ENCODE measurements at regions not wholly inside any gene's neighbourhood (a gene's known extent, or its start where the extent isn't known, plus 50 kb on each side); places are given as distances from the start of the nearest gene placed in this dataset.

DNA sequence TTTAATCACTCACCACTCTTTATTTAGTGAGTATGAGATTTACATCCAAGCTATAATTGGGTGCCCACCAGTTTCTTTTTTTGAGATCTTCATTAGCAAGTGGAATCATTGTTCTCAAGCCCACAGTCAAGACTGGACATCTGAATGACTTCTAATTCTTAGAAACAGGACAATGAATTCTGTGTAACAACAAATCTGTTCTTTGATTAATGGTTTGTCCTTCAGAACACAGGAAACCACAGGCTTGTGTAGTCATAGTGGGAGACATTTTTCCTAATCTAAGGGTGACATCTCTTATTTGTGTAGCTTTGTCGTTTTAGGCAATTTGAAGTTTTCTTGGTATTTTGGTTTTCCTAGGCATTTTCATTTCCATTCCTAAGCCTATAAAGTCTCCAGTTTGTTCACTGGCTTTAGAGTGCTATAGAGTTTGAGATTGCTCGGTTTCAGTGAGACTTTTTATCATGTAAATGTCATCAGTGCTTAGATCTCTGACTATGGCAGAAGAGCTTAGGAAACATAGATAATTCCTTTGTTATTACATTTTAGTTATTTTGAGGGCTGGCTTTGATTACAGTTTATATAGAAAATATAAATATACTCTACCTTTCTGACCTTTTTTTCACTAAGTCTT is 903.9 kb upstream of the MAP3K7 start:
- TF ChIP-seq, protein P1, sequence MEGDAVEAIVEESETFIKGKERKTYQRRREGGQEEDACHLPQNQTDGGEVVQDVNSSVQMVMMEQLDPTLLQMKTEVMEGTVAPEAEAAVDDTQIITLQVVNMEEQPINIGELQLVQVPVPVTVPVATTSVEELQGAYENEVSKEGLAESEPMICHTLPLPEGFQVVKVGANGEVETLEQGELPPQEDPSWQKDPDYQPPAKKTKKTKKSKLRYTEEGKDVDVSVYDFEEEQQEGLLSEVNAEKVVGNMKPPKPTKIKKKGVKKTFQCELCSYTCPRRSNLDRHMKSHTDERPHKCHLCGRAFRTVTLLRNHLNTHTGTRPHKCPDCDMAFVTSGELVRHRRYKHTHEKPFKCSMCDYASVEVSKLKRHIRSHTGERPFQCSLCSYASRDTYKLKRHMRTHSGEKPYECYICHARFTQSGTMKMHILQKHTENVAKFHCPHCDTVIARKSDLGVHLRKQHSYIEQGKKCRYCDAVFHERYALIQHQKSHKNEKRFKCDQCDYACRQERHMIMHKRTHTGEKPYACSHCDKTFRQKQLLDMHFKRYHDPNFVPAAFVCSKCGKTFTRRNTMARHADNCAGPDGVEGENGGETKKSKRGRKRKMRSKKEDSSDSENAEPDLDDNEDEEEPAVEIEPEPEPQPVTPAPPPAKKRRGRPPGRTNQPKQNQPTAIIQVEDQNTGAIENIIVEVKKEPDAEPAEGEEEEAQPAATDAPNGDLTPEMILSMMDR (IDR thresholded peaks at IDR 0.05; ENCODE audit: borderline replicate concordance, control extremely low read depth, extremely low read depth, insufficient read depth, missing control alignments) = no peak
- in situ Hi-C loops (cut with MboI; ENCODE audit: low sequenced_read_pairs, unreplicated experiment) = no loop called here

DNA sequence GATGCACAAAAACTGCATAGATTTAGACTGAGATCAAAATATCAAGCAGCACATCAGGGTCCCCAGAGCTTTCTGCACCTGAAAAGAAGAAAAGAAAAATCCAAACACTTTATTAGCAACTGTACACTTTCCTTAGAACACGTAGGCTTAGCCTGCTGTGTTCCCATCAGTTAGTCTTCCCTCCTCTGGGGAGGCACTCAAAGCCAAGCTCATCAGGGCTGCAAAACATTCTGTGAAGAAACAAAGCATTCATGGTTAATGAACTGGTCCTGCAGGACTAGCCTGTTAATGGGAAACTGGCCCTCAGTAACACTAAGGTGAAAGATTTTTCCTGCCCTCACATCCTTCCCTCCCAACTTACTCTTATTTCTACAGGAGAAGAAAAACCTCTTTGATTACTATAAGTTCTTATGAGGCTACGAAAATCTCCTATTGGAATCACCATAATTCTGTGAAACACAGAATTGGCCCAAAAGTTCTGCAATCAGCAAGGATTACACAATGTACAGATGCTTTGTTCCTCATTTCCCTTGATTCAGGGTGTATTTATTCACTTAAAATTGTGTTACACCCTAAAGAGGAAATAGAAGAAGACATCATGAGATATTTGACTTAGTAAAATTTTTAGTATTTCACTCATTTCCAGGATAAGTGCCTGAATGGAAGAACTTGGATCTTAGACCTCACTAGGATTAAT is 901.0 kb upstream of the MAP3K7 start:
- no peak for DNase-seq (ENCODE audit: low spot score)
- in situ Hi-C loops (cut with MboI; ENCODE audit: low sequenced_read_pairs, unreplicated experiment) = no loop called here
- TF ChIP-seq, protein P1 (IDR thresholded peaks at IDR 0.05; ENCODE audit: borderline replicate concordance, control extremely low read depth, extremely low read depth, insufficient read depth, missing control alignments) = no peak

More for the DNA sequence above, 903.9 kb upstream of the MAP3K7 start:
- DNase-seq (ENCODE audit: low spot score) = no peak

DNA sequence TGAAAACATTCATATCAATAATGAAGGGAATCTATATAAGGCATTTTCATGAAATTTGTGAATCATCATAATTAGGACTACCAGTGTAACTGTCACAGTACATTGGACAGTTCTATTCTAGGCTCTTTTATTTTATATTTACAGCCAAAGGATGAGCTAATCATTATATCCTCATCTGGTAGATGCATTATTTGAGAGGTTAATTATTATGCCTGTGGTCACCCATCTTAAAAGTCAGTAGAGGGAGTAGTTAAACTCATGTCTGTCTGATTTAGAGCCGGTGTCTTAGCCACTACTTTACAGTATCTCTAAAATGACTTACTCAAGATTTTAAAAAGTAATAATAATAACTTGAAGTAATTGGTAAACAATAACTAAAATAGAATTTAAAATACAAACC is 899.3 kb upstream of the MAP3K7 start:
- DNase-seq (ENCODE audit: low spot score) = no peak
- in situ Hi-C loops (cut with MboI; ENCODE audit: low sequenced_read_pairs, unreplicated experiment) = no loop called here
- TF ChIP-seq, protein P1 (IDR thresholded peaks at IDR 0.05; ENCODE audit: borderline replicate concordance, control extremely low read depth, extremely low read depth, insufficient read depth, missing control alignments) = no peak

DNA sequence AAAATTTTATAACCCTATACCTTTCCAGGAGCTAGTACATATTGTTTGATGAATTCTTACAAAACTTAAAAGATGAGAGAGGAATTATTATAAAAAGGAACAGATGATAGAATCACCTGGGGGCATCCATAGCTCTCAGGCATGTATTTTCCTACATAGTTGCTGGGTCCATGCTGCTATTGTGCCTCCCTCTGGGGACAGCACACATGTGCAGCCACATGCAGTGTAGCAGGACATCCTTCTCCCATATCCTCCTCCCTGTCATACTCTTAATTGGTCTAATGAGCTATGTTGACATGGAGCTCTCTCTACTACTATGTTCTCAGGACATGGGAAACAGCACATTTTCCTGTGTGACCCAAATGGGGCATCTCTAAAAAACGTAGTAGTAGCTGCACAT is 898.2 kb upstream of the MAP3K7 start:
- in situ Hi-C loops (cut with MboI; ENCODE audit: low sequenced_read_pairs, unreplicated experiment) = no loop called here
- TF ChIP-seq, protein P1 (IDR thresholded peaks at IDR 0.05; ENCODE audit: borderline replicate concordance, control extremely low read depth, extremely low read depth, insufficient read depth, missing control alignments) = no peak
- DNase-seq (ENCODE audit: low spot score) = no peak

GRCh38 chr6:91483415-91484105 is 896.7 kb upstream of the MAP3K7 start:
- in situ Hi-C loops (cut with MboI; ENCODE audit: low sequenced_read_pairs, unreplicated experiment) = no loop called here
- TF ChIP-seq, protein P1 (IDR thresholded peaks at IDR 0.05; ENCODE audit: borderline replicate concordance, control extremely low read depth, extremely low read depth, insufficient read depth, missing control alignments) = no peak
- DNase-seq (ENCODE audit: low spot score) = no peak

DNA sequence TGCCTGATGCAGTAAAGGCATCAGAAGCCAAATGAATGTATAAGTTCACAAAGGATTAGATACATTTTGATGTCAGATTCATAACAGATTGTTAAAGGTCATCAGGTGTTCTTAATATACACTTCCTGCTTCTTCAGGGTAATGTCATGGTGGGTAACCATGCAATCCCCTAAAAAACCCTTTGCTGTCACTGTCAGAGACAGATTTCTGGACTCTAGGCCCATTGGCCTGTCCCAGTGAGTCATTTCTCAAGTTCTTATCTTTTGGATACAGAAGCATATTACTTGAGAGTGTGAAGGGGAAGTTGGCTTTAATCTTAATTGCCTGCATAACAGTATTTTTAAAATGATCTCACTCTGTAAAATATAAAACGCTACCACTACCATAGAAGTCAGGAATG is 895.6 kb upstream of the MAP3K7 start:
- TF ChIP-seq, protein P1 (IDR thresholded peaks at IDR 0.05; ENCODE audit: borderline replicate concordance, control extremely low read depth, extremely low read depth, insufficient read depth, missing control alignments) = no peak
- peak; percentile 20 for DNase-seq (ENCODE audit: low spot score)
- in situ Hi-C loops (cut with MboI; ENCODE audit: low sequenced_read_pairs, unreplicated experiment) = no loop called here

Measured in GM13976 (cell line).